ENCODE measurements at regions not wholly inside any gene's neighbourhood (a gene's known extent, or its start where the extent isn't known, plus 50 kb on each side); places are given as distances from the start of the nearest gene placed in this dataset.

GRCh38 chr4:104795264-104795939 is 300.7 kb upstream of the CXXC4 start:
- H3K4me3 Mint-ChIP-seq = no peak overlapping the region
- H3K27me3 Mint-ChIP-seq = no peaks in the 10 kb centered on the region
- H3K9me3 Mint-ChIP-seq = no peaks in the 10 kb centered on the region
- no peak for DNase-seq (ENCODE audit: extremely low spot score, unreplicated experiment)
- no peak overlapping the region for H3K27ac Mint-ChIP-seq
- no peaks in the 10 kb centered on the region for H3K36me3 Mint-ChIP-seq
- no peaks in the 10 kb centered on the region for H3K4me1 Mint-ChIP-seq (ENCODE audit: unreplicated experiment)
- TF ChIP-seq CTCF (conservative IDR thresholded peaks at IDR 0.05) = no peak

- H3K27ac Mint-ChIP-seq = no peak overlapping the region
- H3K36me3 Mint-ChIP-seq = no peaks in the 10 kb centered on the region
- H3K9me3 Mint-ChIP-seq = no peaks in the 10 kb centered on the region
- no peak overlapping the region for H3K4me3 Mint-ChIP-seq
- H3K4me1 Mint-ChIP-seq (ENCODE audit: unreplicated experiment) = no peaks in the 10 kb centered on the region
- no peak for DNase-seq (ENCODE audit: extremely low spot score, unreplicated experiment)
- no peak for TF ChIP-seq CTCF (conservative IDR thresholded peaks at IDR 0.05)
- H3K27me3 Mint-ChIP-seq = no peaks in the 10 kb centered on the region
These were observed 317.0 kb upstream of the CXXC4 start for GRCh38 chr4:104811727-104812126.

- TF ChIP-seq CTCF (conservative IDR thresholded peaks at IDR 0.05) = no peak
- Mint-ChIP-seq H3K9me3 (no peaks in the 10 kb centered on the region), H3K27me3 (no peaks in the 10 kb centered on the region), H3K27ac (no peak overlapping the region), H3K4me1 (ENCODE audit: unreplicated experiment) (no peaks in the 10 kb centered on the region), H3K4me3 (no peak overlapping the region), H3K36me3 (no peaks in the 10 kb centered on the region)
- DNase-seq (ENCODE audit: extremely low spot score, unreplicated experiment) = no peak
These were observed 321.0 kb upstream of the CXXC4 start for GRCh38 chr4:104815665-104816064.

- no peak overlapping the region for H3K27ac Mint-ChIP-seq
- DNase-seq (ENCODE audit: extremely low spot score, unreplicated experiment) = no peak
- TF ChIP-seq CTCF (conservative IDR thresholded peaks at IDR 0.05) = no peak
- H3K4me3 Mint-ChIP-seq = no peak overlapping the region
- no peaks in the 10 kb centered on the region for H3K27me3 Mint-ChIP-seq
- no peaks in the 10 kb centered on the region for H3K36me3 Mint-ChIP-seq
- no peaks in the 10 kb centered on the region for H3K9me3 Mint-ChIP-seq
- H3K4me1 Mint-ChIP-seq (ENCODE audit: unreplicated experiment) = no peaks in the 10 kb centered on the region
These were observed 323.9 kb upstream of the CXXC4 start for GRCh38 chr4:104818579-104818978.

- Mint-ChIP-seq H3K27ac (no peak overlapping the region), H3K4me1 (ENCODE audit: unreplicated experiment) (no peaks in the 10 kb centered on the region), H3K36me3 (no peaks in the 10 kb centered on the region), H3K27me3 (no peaks in the 10 kb centered on the region), H3K4me3 (no peak overlapping the region), H3K9me3 (no peaks in the 10 kb centered on the region)
- no peak for TF ChIP-seq CTCF (conservative IDR thresholded peaks at IDR 0.05)
- no peak for DNase-seq (ENCODE audit: extremely low spot score, unreplicated experiment)
These were observed 320.5 kb upstream of the TET2 start for GRCh38 chr4:104826171-104826570.

GRCh38 chr4:104829761-104830160 is 316.9 kb upstream of the TET2 start:
- Mint-ChIP-seq H3K27ac (no peak overlapping the region), H3K27me3 (no peaks in the 10 kb centered on the region), H3K9me3 (no peaks in the 10 kb centered on the region), H3K4me1 (ENCODE audit: unreplicated experiment) (no peaks in the 10 kb centered on the region), H3K4me3 (no peak overlapping the region), H3K36me3 (no peaks in the 10 kb centered on the region)
- no peak for TF ChIP-seq CTCF (conservative IDR thresholded peaks at IDR 0.05)
- DNase-seq (ENCODE audit: extremely low spot score, unreplicated experiment) = no peak
